IPS-20b (cell line): ENCODE measurements at regions not wholly inside any gene's neighbourhood (a gene's known extent, or its start where the extent isn't known, plus 50 kb on each side); places are given as distances from the start of the nearest gene placed in this dataset.

Experiments
- H3K27ac ChIP-seq: one replicate; pipeline ENCODE4 v1.5.1; 2013; ENCODE audit warnings: low read length
- H3K27me3 ChIP-seq: 2 replicates; pipeline ENCODE4 v1.6.1; 2013; ENCODE audit warnings: mild to moderate bottlenecking, low read length, inconsistent platforms; ENCODE audit not compliant: insufficient read depth
- H3K36me3 ChIP-seq: 2 replicates; pipeline ENCODE4 v1.6.1; 2013; ENCODE audit warnings: low read depth, mild to moderate bottlenecking, inconsistent platforms, low read length, moderate library complexity; ENCODE audit not compliant: insufficient read depth
- H3K4me1 ChIP-seq: 2 replicates; pipeline ENCODE4 v1.6.1; 2013; ENCODE audit warnings: mild to moderate bottlenecking, control low read depth, inconsistent platforms, low read length, moderate library complexity; ENCODE audit not compliant: insufficient read depth
- H3K4me3 ChIP-seq: 2 replicates; pipeline ENCODE4 v1.5.1; 2013; ENCODE audit warnings: mild to moderate bottlenecking, low read length, inconsistent platforms
- H3K9ac ChIP-seq: 2 replicates; pipeline ENCODE4 v1.6.1; 2013; ENCODE audit warnings: low read depth, mild to moderate bottlenecking, inconsistent platforms, low read length, moderate library complexity
- H3K9me3 ChIP-seq: 2 replicates; pipeline ENCODE4 v1.6.1; 2013; ENCODE audit warnings: mild to moderate bottlenecking, low read depth, low read length, inconsistent platforms; ENCODE audit not compliant: insufficient read depth

- H3K36me3 ChIP-seq: no peaks in the 10 kb centered on the region
- no peak overlapping the region for H3K4me3 ChIP-seq
- no peaks in the 10 kb centered on the region for H3K4me1 ChIP-seq
- H3K9me3 ChIP-seq: no peaks in the 10 kb centered on the region
- no peak overlapping the region for H3K27ac ChIP-seq
- H3K27me3 ChIP-seq: no peaks in the 10 kb centered on the region
- H3K9ac ChIP-seq: no peak overlapping the region
Observed at GRCh38 chr5:21087766-21088165, 1099.8 kb upstream of the CDH18 start.

DNA sequence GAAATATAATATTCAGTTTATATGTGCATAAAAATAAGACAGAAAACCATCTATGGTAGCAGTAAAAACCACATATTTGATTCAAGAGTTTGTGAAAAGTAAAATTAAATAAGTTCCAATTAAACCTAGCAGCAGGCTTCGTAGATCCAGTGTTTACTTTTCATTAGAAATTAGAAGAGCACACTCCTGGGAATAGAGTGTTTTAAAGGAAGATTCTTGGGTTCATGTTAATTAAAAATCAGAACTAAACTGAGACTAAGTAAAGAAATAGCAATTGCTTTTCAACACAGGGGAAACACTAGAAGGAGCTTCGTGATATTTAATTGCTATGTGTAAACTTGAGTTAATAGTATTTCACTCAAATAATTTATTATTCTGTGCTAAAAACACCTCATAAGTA lies 1097.8 kb upstream of the CDH18 start:
- H3K27me3 ChIP-seq: no peaks in the 10 kb centered on the region
- no peaks in the 10 kb centered on the region for H3K9me3 ChIP-seq
- H3K4me3 ChIP-seq: no peak overlapping the region
- no peak overlapping the region for H3K9ac ChIP-seq
- no peaks in the 10 kb centered on the region for H3K36me3 ChIP-seq
- H3K27ac ChIP-seq: no peak overlapping the region
- no peaks in the 10 kb centered on the region for H3K4me1 ChIP-seq

- no peaks in the 10 kb centered on the region for H3K9me3 ChIP-seq
- H3K9ac ChIP-seq: no peak overlapping the region
- no peak overlapping the region for H3K27ac ChIP-seq
- no peaks in the 10 kb centered on the region for H3K36me3 ChIP-seq
- H3K4me1 ChIP-seq: no peaks in the 10 kb centered on the region
- H3K4me3 ChIP-seq: no peak overlapping the region
- no peaks in the 10 kb centered on the region for H3K27me3 ChIP-seq
Observed at GRCh38 chr5:21071986-21072385, 1084.0 kb upstream of the CDH18 start.

DNA sequence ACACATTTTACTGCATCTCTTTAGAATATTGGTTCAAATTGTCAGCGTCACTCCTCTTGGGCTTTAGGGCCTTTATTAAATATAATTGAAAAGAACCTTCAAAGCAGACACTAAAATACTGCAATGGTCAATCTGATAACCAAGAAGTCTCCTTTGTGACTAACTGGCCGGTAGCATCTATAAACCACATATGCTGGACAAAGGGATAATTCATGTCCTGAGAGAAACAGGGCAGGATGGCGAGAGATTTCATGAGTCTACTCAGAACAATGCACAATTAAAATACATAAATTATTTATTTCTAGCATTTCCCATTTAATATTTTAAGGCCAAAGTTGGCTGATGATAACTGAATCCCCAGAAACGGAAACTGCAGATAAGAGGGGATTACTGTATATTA lies 1083.4 kb upstream of the CDH18 start:
- no peaks in the 10 kb centered on the region for H3K27me3 ChIP-seq
- no peak overlapping the region for H3K27ac ChIP-seq
- no peaks in the 10 kb centered on the region for H3K9me3 ChIP-seq
- no peak overlapping the region for H3K4me3 ChIP-seq
- no peak overlapping the region for H3K9ac ChIP-seq
- H3K4me1 ChIP-seq: no peaks in the 10 kb centered on the region
- no peaks in the 10 kb centered on the region for H3K36me3 ChIP-seq

DNA sequence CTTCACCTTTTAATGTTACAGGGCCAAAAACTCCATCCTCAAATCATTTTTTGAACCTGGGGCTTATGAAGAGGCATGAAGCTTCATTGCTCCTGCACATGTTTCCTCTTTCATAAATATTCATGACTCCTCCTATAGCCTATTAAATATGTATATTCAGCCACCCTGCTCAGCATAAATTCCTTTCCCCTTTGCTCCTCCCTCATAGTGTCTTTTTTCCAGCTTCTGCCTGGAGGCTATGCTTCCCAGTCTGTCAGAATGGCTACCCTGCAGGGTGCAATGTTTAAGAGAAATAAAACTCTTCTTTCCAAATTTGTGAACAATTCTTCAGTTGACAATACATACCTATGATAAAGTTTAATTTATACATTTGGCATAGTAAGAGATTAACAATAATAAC lies 1082.9 kb upstream of the CDH18 start:
- no peak overlapping the region for H3K27ac ChIP-seq
- H3K9ac ChIP-seq: no peak overlapping the region
- H3K4me3 ChIP-seq: no peak overlapping the region
- no peaks in the 10 kb centered on the region for H3K27me3 ChIP-seq
- H3K36me3 ChIP-seq: no peaks in the 10 kb centered on the region
- H3K4me1 ChIP-seq: no peaks in the 10 kb centered on the region
- H3K9me3 ChIP-seq: no peaks in the 10 kb centered on the region

GRCh38 chr5:21067724-21068123 lies 1079.7 kb upstream of the CDH18 start:
- no peak overlapping the region for H3K4me3 ChIP-seq
- H3K9me3 ChIP-seq: peaks cover 15% of the 10 kb centered on the region
- H3K27me3 ChIP-seq: no peaks in the 10 kb centered on the region
- no peak overlapping the region for H3K9ac ChIP-seq
- no peaks in the 10 kb centered on the region for H3K4me1 ChIP-seq
- no peak overlapping the region for H3K27ac ChIP-seq
- H3K36me3 ChIP-seq: no peaks in the 10 kb centered on the region

- Histone ChIP-seq H3K4me1 (no peaks in the 10 kb centered on the region), H3K9ac (no peak overlapping the region), H3K4me3 (no peak overlapping the region), H3K36me3 (no peaks in the 10 kb centered on the region), H3K27me3 (no peaks in the 10 kb centered on the region), H3K9me3 (peaks cover 19% of the 10 kb centered on the region), H3K27ac (no peak overlapping the region)
Observed at GRCh38 chr5:21063146-21063545, 1075.1 kb upstream of the CDH18 start.

DNA sequence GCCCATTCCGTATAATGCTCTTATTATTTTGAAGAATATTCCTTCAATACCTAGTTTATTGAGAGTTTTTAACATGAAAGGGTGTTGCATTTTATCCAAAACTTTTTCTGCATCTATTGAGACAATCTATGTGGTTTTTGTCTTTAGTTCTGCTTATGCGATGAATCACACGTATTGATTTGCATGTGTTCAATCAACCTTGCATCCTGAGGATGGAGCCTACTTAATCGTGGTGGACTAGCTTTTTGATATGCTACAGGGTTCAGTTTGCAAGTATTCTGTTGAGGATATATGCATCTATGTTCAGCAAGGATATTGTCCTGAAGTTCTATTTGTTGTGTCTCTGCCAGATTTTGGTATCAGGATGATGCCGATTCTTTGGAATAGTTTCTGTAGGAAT lies 1070.3 kb upstream of the CDH18 start:
- Histone ChIP-seq H3K27ac (no peak overlapping the region), H3K9me3 (peaks cover 10% of the 10 kb centered on the region), H3K4me1 (no peaks in the 10 kb centered on the region), H3K36me3 (no peaks in the 10 kb centered on the region), H3K27me3 (no peaks in the 10 kb centered on the region), H3K9ac (no peak overlapping the region), H3K4me3 (no peak overlapping the region)

- no peak overlapping the region for H3K4me3 ChIP-seq
- no peaks in the 10 kb centered on the region for H3K36me3 ChIP-seq
- no peaks in the 10 kb centered on the region for H3K27me3 ChIP-seq
- no peaks in the 10 kb centered on the region for H3K9me3 ChIP-seq
- no peak overlapping the region for H3K27ac ChIP-seq
- H3K4me1 ChIP-seq: no peaks in the 10 kb centered on the region
- no peak overlapping the region for H3K9ac ChIP-seq
Observed at GRCh38 chr5:21051945-21052344, 1063.9 kb upstream of the CDH18 start.

- Histone ChIP-seq H3K27me3 (no peaks in the 10 kb centered on the region), H3K9me3 (no peaks in the 10 kb centered on the region), H3K4me3 (no peak overlapping the region), H3K27ac (no peak overlapping the region), H3K9ac (no peak overlapping the region), H3K36me3 (no peaks in the 10 kb centered on the region), H3K4me1 (no peaks in the 10 kb centered on the region)
Observed at GRCh38 chr5:21049901-21050300, 1061.9 kb upstream of the CDH18 start.

- H3K4me1 ChIP-seq: no peaks in the 10 kb centered on the region
- H3K4me3 ChIP-seq: no peak overlapping the region
- no peaks in the 10 kb centered on the region for H3K9me3 ChIP-seq
- no peak overlapping the region for H3K9ac ChIP-seq
- H3K27me3 ChIP-seq: no peaks in the 10 kb centered on the region
- no peaks in the 10 kb centered on the region for H3K36me3 ChIP-seq
- no peak overlapping the region for H3K27ac ChIP-seq
Observed at GRCh38 chr5:21030981-21031380, 1043.0 kb upstream of the CDH18 start.

DNA sequence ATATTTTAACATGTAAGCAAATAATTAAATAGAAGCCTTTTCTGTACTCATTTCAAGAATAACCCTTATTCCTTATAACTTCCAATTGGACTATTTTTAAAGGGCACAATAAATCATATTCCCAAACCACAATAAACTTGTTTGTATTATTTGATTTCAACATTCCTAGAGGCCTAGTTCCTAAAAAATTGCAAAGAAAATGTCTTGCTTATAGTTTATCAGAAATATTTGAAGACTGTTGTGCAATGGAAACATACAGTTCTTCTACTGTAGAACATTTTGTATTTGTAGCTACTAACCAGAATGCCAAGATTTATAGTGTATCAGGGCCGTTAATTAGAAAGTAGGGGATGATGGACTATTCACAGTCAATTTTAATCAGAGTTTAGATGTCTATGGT lies 1037.0 kb upstream of the CDH18 start:
- H3K9ac ChIP-seq: no peak overlapping the region
- H3K36me3 ChIP-seq: no peaks in the 10 kb centered on the region
- H3K4me3 ChIP-seq: no peak overlapping the region
- H3K4me1 ChIP-seq: no peaks in the 10 kb centered on the region
- H3K27me3 ChIP-seq: no peaks in the 10 kb centered on the region
- no peak overlapping the region for H3K27ac ChIP-seq
- peaks cover 1% of the 10 kb centered on the region; the same call in 1 of the 2 replicates for H3K9me3 ChIP-seq

- Histone ChIP-seq H3K27me3 (no peaks in the 10 kb centered on the region), H3K27ac (no peak overlapping the region), H3K4me1 (no peaks in the 10 kb centered on the region), H3K4me3 (no peak overlapping the region), H3K36me3 (no peaks in the 10 kb centered on the region), H3K9me3 (no peaks in the 10 kb centered on the region), H3K9ac (no peak overlapping the region)
Observed at GRCh38 chr5:21013237-21013636, 1025.2 kb upstream of the CDH18 start.
